ENCODE measurements at regions not wholly inside any gene's neighbourhood (a gene's known extent, or its start where the extent isn't known, plus 50 kb on each side); places are given as distances from the start of the nearest gene placed in this dataset.

GRCh38 chr2:139317259-139317658, 537.1 kb upstream of the NXPH2 start:
- no peak for DNase-seq (ENCODE audit: low spot score)
- no peak overlapping the region for H3K27ac Mint-ChIP-seq

DNA sequence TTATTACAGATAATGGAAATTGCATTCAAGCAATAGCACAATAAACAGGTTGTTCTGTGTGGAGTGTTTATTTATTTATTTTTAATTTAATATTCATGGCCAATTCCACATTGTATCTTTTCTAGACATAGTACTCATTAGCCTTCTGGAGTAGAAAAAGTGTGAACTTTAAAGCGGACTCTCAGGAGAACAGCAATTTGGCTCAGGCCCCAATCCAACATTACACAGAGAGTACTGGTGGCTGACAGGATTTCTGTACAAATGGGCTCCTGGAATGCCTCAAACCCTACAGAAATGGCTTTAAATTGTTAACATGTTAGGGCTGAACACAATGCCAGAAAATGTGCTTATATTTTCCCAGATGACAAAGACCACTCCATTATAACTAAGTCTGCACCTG, 533.9 kb upstream of the NXPH2 start:
- DNase-seq (ENCODE audit: low spot score) (no peak), ATAC-seq (no peak)
- Mint-ChIP-seq H3K27me3 (no peaks in the 10 kb centered on the region), H3K27ac (no peak overlapping the region), H3K36me3 (no peaks in the 10 kb centered on the region), H3K4me3 (no peak overlapping the region), H3K9me3 (peaks cover 20% of the 10 kb centered on the region), H3K4me1 (ENCODE audit: low read depth in 2 of 2) (no peaks in the 10 kb centered on the region)

More at GRCh38 chr2:139317259-139317658, 537.1 kb upstream of the NXPH2 start:
- no peaks in the 10 kb centered on the region for H3K4me1 Mint-ChIP-seq (ENCODE audit: low read depth in 2 of 2)
- peaks cover 18% of the 10 kb centered on the region for H3K9me3 Mint-ChIP-seq
- H3K36me3 Mint-ChIP-seq: no peaks in the 10 kb centered on the region
- no peak for ATAC-seq
- no peaks in the 10 kb centered on the region for H3K27me3 Mint-ChIP-seq
- H3K4me3 Mint-ChIP-seq: no peak overlapping the region

DNA sequence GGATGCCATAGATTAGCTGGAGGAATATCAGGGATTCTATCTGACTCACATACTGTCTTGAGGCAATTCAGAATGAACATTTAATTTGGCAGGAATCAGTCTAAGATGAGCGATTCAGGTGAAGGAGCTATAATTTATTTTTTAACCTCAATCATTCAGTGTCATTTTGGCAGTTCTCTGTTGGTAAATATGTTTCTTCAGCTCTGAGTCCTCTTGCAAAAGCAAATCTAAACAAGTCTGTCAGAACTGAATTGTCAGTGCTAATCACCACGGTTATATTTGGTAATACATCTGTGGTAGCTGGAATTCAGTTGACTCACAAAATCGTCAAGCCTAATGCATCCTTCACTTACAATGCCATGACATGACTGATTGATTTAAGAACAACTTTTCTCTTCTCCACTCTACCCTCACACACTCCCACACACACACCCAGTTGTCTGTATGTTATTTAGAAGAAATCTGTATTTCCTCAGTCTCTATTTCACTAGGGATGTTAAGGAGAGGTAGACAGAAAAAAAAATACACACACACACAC, 516.6 kb upstream of the NXPH2 start:
- DNase-seq (ENCODE audit: low spot score) (no peak), ATAC-seq (no peak)
- Mint-ChIP-seq H3K4me3 (no peak overlapping the region), H3K36me3 (peaks cover 9% of the 10 kb centered on the region), H3K9me3 (peaks cover 32% of the 10 kb centered on the region), H3K27ac (no peak overlapping the region), H3K27me3 (no peaks in the 10 kb centered on the region), H3K4me1 (ENCODE audit: low read depth in 2 of 2) (peaks cover 0 to 2% of the 10 kb centered on the region in 2 donors)

DNA sequence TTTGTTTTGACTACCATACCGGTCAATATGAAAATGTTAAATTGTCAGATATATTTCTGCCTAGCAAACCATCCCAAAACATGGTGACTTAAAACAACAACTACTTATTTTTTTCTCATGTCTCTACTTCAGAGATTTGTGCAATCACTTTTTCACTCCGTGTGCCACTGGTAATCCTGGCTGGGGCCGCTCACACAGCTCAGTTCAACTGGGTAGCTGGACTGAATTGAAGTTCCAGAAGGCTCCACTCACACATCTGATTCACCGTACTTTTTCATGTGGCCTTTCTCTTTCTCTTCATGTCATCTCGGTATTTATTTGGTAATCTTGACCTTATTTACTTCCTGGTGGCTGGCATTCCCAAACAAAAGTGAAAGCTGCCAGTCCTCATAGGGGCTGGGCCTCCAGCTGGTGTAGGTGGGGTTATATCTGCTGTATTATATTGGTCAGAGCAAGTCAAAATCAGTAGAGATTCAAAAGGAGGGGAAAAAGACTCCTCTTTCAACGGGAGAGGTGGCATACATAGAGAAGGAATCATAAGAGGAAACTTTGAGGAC, 513.9 kb upstream of the NXPH2 start:
- no peak overlapping the region for H3K4me3 Mint-ChIP-seq
- no peak for ATAC-seq
- no peak overlapping the region for H3K27ac Mint-ChIP-seq
- H3K36me3 Mint-ChIP-seq: peaks cover 9% of the 10 kb centered on the region
- H3K9me3 Mint-ChIP-seq: peaks cover 21% of the 10 kb centered on the region
- no peaks in the 10 kb centered on the region for H3K4me1 Mint-ChIP-seq (ENCODE audit: low read depth in 2 of 2)
- no peak for DNase-seq (ENCODE audit: low spot score)
- no peaks in the 10 kb centered on the region for H3K27me3 Mint-ChIP-seq

- H3K4me3 Mint-ChIP-seq: no peak overlapping the region
- DNase-seq (ENCODE audit: low spot score) (no peak), ATAC-seq (no peak)
- H3K27me3 Mint-ChIP-seq: no peaks in the 10 kb centered on the region
- H3K9me3 Mint-ChIP-seq: peaks cover 17% of the 10 kb centered on the region
- H3K27ac Mint-ChIP-seq: no peak overlapping the region
- peaks cover 15% of the 10 kb centered on the region for H3K36me3 Mint-ChIP-seq
- H3K4me1 Mint-ChIP-seq (ENCODE audit: low read depth in 2 of 2): no peaks in the 10 kb centered on the region
Measured at GRCh38 chr2:139281124-139281523, 500.9 kb upstream of the NXPH2 start.

DNA sequence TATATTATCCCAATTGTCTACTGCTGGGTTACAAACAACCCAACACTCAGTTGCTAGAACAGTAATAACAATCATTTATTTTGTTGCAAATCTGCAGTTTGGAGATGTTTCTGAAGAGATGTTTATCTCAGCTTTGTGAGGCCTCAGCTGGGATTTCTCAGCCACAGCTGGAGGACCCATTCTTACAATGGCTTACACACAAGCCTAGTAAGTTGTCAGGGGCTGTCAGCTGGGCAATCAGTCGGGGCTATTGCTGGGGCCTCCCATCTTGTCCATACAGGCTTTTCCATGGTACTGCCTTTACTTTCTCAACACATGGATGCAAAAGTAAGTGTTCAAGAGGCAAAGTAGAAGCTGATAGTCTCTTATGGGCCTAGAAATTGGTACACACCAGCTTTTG, 491.7 kb upstream of the NXPH2 start:
- no peaks in the 10 kb centered on the region for H3K36me3 Mint-ChIP-seq
- H3K4me1 Mint-ChIP-seq (ENCODE audit: low read depth in 2 of 2): no peaks in the 10 kb centered on the region
- no peak overlapping the region for H3K4me3 Mint-ChIP-seq

DNA sequence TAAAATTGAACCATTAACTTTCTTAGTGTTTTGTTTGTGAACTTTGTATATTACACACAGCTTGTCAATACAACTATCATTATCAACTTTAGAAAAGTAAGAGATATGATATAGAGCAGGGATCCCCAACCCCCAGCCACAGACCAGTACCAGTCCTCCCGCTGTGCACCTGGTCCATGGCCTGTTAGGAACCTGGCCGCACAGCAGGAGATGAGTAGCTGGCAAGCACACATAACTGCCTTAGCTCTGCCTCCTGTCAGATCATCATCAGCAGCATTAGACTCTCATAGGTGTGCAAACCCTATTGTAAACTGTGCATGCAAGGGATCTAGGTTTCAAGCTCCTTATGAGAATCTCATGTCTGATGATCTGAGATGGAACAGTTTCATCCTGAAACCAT, 491.0 kb upstream of the NXPH2 start:
- DNase-seq (ENCODE audit: low spot score): no peak
- Mint-ChIP-seq H3K9me3 (peaks cover 12% of the 10 kb centered on the region), H3K27ac (no peak overlapping the region), H3K36me3 (no peaks in the 10 kb centered on the region), H3K4me1 (ENCODE audit: low read depth in 2 of 2) (no peaks in the 10 kb centered on the region), H3K4me3 (no peak overlapping the region), H3K27me3 (no peaks in the 10 kb centered on the region)
- no peak for ATAC-seq

More for the DNA sequence above, 491.7 kb upstream of the NXPH2 start:
- Mint-ChIP-seq H3K27me3 (no peaks in the 10 kb centered on the region), H3K27ac (no peak overlapping the region), H3K9me3 (peaks cover 12% of the 10 kb centered on the region)
- no peak for ATAC-seq
- DNase-seq (ENCODE audit: low spot score): no peak

GRCh38 chr2:139260052-139260430, 479.9 kb upstream of the NXPH2 start:
- Mint-ChIP-seq H3K4me1 (ENCODE audit: low read depth in 2 of 2) (no peaks in the 10 kb centered on the region), H3K36me3 (no peaks in the 10 kb centered on the region), H3K27ac (no peak overlapping the region), H3K4me3 (no peak overlapping the region), H3K9me3 (peaks cover 5% of the 10 kb centered on the region), H3K27me3 (no peaks in the 10 kb centered on the region)
- ATAC-seq (no peak), DNase-seq (ENCODE audit: low spot score) (no peak)

DNA sequence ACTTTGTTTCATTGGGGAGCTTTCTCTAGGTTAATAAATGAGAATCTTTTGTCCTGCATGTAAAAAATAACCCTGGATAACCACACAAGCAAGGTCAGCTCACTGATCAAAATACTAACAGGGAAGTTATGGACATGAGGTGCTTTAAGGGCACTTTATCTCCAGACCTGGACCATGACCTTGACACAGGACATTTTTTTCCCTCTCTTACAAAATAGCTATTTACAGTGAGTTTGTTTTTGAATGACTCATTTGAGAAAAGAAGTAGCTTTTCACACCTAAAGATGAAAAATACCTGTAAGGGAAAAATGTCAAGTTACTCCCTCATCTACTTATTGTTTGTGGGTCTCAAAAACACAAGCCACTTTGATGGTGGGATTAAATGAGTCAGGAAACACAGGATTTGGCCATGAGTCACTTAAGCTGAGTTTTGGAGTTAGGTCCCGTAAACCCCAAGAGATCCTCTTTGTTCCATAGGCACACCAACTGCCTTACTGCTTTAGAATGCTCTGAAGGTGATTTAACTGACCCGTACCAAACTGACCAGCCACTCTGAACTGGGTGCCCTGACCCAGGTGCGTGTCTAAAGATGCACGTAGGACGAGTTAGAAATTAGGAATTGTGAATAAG, 479.3 kb upstream of the NXPH2 start:
- Mint-ChIP-seq H3K9me3 (peaks cover 5% of the 10 kb centered on the region), H3K4me1 (ENCODE audit: low read depth in 2 of 2) (no peaks in the 10 kb centered on the region), H3K36me3 (no peaks in the 10 kb centered on the region), H3K27me3 (no peaks in the 10 kb centered on the region), H3K4me3 (no peak overlapping the region), H3K27ac (no peak overlapping the region)
- no peak for DNase-seq (ENCODE audit: low spot score)
- no peak for ATAC-seq

DNA sequence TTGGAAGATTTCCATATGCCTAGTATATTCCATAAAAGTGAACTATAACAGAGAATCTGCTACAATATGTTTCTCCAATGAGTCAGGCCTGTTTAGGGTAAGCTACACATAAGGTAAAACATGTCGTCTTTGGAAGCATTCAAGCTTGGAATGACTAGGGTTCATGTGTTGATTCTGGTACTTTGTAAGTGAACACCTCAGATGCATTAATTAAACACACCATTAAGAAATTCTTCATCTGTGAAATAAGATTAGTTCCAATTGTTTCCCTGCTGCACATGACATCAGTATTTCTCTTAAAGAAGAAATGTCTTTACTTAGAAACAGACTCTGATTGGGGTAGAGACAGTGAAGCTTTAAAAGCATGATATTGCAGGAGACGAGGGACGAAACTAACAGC, 461.1 kb upstream of the NXPH2 start:
- Mint-ChIP-seq H3K9me3 (peaks cover 19% of the 10 kb centered on the region), H3K36me3 (peaks cover 4% of the 10 kb centered on the region), H3K27me3 (no peaks in the 10 kb centered on the region), H3K4me1 (ENCODE audit: low read depth in 2 of 2) (no peaks in the 10 kb centered on the region), H3K27ac (no peak overlapping the region), H3K4me3 (no peak overlapping the region)
- ATAC-seq (no peak), DNase-seq (ENCODE audit: low spot score) (no peak)

DNA sequence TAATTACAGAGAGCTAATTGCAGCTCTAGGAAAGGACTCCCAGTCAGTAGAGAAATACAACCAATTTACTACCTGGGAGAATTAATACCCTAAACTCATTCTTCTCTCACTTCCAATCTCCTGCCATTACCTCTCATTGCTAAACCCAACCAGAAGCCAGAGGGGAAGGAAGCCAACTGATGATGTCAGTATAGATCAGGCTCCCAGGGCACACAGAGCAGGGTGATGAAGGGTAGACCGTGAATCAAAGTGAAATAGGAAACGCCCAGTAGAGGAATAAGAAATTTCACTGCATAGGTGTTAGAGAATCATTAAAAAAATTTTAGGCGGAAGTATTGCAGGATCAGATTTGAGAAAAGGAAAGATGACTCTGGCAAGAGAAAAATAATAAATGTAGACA, 456.8 kb upstream of the NXPH2 start:
- Mint-ChIP-seq H3K4me3 (no peak overlapping the region), H3K36me3 (no peaks in the 10 kb centered on the region), H3K27ac (no peak overlapping the region), H3K4me1 (ENCODE audit: low read depth in 2 of 2) (no peaks in the 10 kb centered on the region), H3K27me3 (no peaks in the 10 kb centered on the region), H3K9me3 (peaks cover 16% of the 10 kb centered on the region)
- DNase-seq (ENCODE audit: low spot score): no peak
- no peak for ATAC-seq

DNA sequence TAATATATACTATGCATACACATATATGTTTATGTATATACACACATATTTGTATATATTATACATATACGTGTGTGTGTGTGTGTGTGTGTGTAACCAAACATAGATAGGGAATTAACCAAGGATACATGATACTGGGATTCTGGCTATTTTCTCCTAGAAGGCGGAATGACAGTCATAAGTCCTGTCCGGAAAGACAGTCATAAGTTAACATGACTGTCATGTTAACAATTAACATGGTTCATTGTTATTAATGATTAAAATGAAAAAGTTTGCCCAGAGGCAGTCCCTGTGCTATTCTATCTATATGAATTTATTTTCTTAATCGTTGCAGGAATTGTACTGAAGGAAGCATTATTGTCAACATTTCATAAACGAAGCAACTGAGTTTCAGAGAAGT, 450.7 kb upstream of the NXPH2 start:
- Mint-ChIP-seq H3K9me3 (peaks cover 22% of the 10 kb centered on the region), H3K27me3 (no peaks in the 10 kb centered on the region), H3K4me3 (no peak overlapping the region), H3K27ac (no peak overlapping the region), H3K4me1 (ENCODE audit: low read depth in 2 of 2) (no peaks in the 10 kb centered on the region), H3K36me3 (no peaks in the 10 kb centered on the region)
- DNase-seq (ENCODE audit: low spot score) (no peak), ATAC-seq (no peak)

DNA sequence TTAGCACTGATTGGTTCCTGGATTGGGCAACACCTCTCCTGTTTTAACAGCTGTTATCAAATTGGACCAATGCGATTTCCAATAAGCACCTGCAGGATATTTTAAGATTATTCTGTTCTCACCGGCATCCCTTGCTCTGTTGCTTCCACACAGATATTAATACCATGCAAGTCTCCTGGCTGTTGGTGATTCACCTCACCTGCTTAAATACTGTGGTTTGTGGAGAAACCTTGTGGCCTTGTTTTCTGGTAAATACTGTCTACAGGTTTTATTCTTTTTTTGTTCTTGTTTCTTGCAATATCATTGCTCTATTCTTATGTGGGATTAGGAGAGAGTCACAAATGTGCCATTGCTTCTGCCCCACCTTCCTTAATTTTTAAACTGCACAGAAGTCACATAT, 448.1 kb upstream of the NXPH2 start:
- H3K36me3 Mint-ChIP-seq: no peaks in the 10 kb centered on the region
- H3K27me3 Mint-ChIP-seq: no peaks in the 10 kb centered on the region
- ATAC-seq: no peak
- H3K27ac Mint-ChIP-seq: no peak overlapping the region
- peaks cover 18% of the 10 kb centered on the region for H3K9me3 Mint-ChIP-seq
- no peaks in the 10 kb centered on the region for H3K4me1 Mint-ChIP-seq (ENCODE audit: low read depth in 2 of 2)
- no peak for DNase-seq (ENCODE audit: low spot score)
- H3K4me3 Mint-ChIP-seq: no peak overlapping the region

DNA sequence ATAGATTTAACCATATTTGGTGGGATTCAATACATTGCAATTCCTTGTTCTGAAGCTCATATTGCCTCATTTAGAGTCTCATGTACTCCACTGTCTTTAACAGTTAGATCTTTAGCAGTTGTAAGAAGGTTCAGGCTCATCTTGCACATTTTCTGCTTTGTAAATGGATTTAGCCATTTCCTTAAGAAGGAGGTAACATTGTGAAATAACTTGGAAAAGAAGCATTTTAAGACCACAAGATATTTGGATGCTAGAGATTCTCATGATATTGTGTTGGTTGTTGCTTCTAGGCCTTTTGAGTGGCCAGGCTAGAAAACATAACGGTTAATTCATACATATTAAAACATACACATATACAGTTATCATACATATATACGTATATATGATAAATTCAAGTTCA, 445.8 kb upstream of the NXPH2 start:
- Mint-ChIP-seq H3K27ac (no peak overlapping the region), H3K4me3 (no peak overlapping the region), H3K9me3 (peaks cover 22% of the 10 kb centered on the region), H3K36me3 (no peaks in the 10 kb centered on the region), H3K27me3 (no peaks in the 10 kb centered on the region), H3K4me1 (ENCODE audit: low read depth in 2 of 2) (no peaks in the 10 kb centered on the region)
- ATAC-seq: no peak
- DNase-seq (ENCODE audit: low spot score): no peak

DNA sequence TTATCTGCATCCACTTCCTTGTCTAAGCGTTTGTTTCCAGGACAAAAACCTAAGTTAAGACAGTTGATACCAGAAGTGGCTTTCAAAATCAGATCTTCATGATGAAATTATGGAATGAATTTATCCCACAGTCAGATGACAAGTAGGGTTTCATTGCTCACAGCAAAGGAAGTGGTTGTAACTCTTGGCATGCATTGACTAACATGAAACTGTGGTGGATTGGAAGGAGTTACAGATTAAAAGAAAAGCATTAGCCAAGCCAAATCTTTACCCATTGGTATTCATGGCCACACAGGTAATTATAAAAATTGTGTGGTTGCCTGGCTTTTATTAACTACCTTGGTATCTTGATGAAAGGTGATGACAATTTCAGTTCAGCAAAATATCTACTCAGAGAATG, 438.0 kb upstream of the NXPH2 start:
- H3K36me3 Mint-ChIP-seq: peaks cover 12% of the 10 kb centered on the region
- H3K4me3 Mint-ChIP-seq: no peak overlapping the region
- H3K9me3 Mint-ChIP-seq: peaks cover 42% of the 10 kb centered on the region
- H3K27me3 Mint-ChIP-seq: no peaks in the 10 kb centered on the region
- H3K4me1 Mint-ChIP-seq (ENCODE audit: low read depth in 2 of 2): no peaks in the 10 kb centered on the region
- DNase-seq (ENCODE audit: low spot score): no peak
- no peak for ATAC-seq
- H3K27ac Mint-ChIP-seq: no peak overlapping the region
